Activated CD4-positive, alpha-beta T cell treated with anti-CD3 and anti-CD28 coated beads, Interleukin-2, amount 50 U/mL, for 16 hours (primary cell): ENCODE measurements at regions not wholly inside any gene's neighbourhood (a gene's known extent, or its start where the extent isn't known, plus 50 kb on each side); places are given as distances from the start of the nearest gene placed in this dataset.

Source experiments
- DNase-seq: peaks from one replicate; pipeline ENCODE4 v3.0.0-alpha.2; 2020

DNA sequence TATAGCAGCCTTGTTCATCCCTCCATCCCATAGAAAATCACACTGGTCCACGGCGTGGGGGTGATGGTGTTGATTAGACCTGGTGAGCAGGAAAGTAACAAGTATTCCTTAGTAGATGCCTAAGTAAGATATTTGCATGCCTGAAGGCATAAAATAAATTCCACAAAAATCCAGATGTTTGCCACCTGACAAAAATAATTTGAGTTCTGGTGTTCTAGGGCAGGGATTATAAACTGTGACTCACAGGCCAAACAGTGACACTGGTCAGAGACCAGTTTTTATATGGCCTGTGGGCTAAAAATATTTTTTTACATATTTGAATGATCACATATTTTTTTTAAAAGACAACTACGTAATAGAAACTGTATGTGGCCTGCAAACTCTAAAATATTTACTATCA is 310.7 kb downstream of the RFC3 start:
- DNase-seq, result no peak

DNA sequence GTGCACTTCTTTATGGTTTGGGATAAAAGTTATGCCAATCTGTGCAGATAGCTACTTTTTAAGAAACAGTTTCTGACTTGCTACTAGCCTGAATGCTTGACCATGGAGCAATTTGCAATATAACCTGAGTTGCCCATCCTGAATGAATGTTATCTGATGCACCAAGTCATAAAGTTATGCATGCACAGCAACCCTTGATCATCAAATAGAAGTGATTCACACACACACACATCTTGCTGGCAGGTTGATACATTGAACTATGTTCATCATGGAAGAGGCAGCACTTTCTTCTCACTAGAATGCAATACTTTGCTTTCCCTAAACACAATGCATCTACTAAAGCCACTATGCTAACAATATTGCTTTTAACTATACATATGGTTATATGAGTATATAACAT is 311.5 kb downstream of the RFC3 start:
- no peak for DNase-seq

DNA sequence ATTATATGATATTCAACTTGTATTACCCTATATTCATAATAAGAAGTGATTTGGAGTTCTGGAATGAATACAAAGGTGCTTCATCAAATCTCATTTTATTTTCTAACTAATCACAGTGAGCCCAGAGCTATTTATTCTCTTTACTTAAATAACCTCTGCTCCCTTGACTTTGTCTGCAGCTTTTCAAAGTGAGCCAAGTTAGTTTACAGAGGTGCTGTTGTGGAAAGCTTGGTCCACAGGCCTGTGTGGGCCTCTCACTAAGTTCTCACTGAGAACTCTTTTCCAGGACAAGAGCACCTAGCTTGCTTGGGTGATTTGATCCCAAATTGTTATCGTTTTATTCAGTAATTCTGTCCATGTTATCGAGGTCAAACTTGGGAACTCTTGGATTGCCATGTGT is 319.3 kb downstream of the RFC3 start:
- DNase-seq, result no peak

DNA sequence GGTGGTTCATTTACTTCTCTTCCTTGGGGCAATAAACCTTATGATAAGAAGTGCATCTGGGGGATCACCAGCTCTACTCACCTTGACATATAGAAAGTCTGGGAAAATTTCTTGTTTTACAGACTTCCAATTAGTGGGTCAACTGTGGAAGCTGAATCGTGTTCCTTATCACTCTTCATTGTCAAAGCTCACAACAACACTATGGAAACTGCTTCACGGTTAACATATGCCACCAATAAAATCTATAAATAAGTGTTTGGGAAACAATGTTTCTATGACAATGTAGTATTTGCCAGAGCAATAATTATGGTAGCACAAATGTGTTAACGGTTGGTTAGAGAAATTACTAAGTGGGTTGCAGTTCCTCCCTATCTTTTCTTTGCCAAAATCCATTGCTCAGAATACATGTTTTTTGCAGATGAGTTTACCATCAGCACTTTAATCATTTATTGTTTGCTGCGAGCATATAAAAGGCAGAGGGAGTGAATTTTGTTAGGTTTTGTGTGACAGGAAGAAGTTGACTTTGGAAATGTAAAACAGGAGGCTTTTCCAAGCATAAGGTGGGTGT is 321.8 kb downstream of the RFC3 start:
- no peak for DNase-seq

DNA sequence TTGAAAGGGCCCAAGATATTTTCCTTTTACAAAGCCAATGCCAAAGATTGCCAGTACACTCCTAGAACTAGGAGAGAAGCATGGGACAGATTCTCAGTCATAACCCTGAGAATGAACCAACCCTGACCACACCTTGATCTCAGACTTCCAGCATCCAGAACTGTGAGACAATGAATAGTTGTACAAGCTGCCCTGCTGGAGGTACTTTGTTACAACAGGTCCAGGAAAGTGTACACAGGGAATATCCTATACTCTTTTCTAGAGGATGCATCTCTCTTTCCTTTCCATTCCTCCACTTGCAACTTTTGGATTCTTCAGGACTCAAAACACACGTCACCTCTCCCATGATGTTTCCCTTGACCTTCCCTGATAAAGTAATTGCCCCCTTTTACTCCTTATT is 325.7 kb downstream of the RFC3 start:
- no peak for DNase-seq

DNA sequence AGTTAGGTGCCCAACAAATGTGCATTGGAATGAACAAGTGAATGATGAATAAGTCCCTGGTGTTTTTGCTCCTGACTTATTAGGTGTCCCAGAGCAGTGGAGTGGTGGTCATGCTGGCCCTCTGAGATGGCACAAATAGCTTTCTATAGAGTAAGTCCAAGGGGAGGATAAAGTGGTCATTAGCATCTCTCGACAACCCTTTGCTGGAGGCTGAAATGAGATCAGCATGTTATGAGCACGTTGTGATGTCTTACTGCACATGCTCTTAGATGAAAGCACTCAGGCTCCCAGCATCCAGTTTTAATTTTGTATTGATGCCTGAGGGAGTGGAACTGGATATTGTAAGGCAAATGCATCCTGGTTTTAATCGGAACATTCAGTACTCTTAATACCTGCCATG is 326.2 kb downstream of the RFC3 start:
- no peak for DNase-seq

DNA sequence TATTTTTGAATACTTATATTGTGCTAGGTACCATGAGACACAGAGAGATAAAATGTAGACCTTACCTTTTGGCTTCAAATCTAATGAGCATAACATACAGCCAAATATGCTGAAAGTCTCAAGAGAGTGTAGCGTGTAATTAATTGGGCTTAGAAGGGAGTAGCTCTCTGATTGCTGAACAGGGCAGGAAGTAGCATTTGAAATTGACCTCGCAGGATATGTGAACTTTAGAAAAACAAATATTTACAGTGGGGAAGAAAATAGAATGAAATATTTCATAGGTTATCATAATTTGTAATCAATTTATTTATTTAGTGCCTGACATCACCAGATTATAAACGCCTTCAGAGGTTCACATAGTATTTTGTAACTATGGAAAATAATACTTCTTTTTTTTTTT is 327.1 kb downstream of the RFC3 start:
- no peak for DNase-seq

DNA sequence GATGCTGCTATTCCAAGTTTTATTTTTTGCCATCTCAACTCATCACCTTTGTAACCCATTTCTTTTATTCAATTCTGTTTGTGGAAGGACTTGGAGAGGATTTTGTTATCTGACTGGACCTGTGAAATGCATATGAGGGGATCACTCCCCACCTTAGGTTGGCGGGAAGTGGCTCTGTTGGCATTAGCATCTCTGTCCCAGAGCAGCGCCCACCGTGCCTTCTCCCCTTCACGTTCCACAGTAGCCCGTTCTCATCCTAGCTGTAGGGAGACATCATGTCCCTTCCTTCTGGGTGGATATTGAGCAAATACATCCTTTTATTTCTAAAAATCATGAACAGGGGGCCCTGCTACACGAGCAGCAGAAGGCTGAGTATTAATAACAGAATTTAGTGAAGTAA is 330.4 kb downstream of the RFC3 start:
- DNase-seq, result no peak

DNA sequence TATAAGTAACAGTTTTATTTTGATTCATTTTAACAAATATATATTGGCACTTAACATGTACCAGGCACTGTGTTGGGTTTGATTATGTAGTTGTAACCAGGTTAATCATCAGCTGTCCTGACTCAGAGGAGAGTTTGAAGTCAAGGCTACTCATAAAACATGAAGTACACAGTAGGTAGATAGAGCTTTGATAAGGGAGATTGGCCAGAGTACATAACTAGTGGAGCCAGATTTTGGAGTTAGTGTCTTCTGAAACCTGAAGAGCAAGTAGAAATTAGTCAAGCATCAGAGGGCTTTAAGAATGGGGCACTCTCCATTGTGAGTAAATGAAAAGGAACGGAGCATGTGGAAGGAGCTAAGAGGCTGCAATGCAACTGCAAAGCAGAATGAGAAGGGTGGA is 333.9 kb downstream of the RFC3 start:
- no peak for DNase-seq

DNA sequence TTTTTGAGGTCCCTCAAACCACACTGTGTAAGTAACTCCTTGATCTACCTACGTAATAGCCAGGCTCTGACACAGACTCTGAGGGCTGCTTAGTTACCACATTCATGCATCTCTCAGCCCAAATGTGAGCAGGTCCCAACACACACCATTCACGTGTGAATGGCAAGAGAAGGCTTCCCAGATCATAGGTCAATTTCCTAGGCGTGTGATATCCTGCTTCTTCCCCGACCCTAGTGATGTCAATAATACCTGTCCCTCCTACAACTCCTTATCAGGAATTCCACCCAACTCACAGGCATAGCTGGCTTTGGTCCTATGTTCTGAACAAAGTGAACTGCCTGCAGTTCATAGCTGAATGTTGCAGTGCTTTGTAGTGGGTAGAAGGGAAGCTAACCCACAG is 334.5 kb downstream of the RFC3 start:
- DNase-seq, result no peak

DNA sequence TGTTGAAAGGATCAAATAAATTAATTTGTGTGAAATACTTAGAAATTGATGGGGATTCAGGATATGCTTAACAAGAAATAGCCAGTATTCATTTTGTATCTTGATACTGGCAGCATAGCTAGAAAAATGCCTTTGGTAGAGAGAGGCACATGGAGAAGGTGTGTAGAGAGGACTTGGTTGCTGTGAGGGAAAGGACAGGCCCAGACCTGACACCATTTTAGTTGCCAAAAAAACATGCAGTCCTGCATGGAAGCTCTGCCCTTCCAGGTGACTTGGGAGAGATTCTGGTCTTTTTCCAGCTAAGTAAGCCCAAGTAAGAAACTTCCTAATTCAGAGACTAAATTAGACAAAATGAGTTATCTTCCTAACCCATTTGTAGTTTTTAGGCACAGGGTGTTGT is 335.0 kb downstream of the RFC3 start:
- no peak for DNase-seq

DNA sequence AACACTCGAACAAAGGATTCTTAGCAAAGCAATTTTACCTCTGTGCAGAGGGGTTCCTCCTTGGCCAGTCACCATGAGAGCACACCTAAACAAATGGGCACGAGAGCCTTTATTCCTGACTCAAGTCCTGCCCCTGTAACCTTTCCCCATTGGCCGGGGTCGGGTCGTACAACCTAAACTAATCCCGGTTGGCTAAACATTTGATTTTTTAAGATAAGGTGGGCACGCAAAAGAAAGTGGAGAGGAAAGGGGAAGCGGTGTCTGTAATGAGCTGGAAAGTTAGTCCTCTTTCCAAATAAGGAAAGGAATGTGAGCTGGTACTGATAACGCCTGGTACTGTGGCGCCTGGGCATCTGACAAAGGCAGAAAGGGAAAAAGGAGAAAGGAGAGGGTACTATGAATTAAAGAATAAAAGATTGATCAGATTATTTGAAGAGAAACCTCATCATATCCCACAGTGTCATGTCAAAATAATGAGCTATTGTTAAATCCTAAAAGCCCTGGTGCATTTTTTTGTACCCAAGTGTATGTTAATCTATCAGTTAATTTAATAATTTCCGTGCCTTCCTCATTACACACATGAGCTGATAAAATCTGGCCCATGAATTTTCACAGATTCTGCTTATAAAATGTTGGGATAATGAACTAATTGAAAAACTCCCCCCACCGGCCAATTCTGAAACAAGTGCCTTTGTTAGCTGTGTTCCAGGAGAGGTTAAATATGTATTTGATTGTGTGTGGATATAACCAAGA is 335.7 kb downstream of the RFC3 start:
- DNase-seq, result no peak

DNA sequence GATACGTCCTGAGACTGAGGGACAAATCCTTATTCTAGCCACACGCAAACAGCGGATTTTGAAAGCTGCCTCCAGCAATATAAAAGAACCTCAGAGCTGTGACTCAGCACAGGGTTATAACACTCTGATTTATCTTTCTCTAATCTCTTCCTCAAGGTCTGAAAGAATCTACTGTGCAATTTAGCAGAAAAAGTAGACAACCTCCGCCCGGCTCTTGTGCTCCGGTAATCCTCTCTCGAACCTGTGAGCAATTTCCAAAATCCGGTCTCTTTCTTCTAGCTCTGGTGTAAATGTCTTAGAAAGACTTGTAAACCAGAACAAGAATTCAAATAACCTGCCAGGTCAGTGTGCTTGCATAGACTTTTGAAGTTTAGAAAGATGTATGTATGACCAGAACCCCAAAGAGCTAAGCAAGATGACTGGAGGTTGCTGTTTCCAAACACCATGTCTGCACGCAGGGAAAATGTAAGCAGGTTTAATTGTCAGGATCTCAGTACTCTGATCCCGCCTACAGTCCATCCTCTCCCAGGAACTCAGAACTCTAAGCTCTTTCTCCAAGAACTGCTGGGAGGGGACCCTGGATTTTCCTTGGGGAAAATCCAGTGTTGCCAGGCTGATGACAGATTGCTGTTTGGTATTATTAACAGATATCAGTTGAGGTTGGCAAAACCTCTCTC is 338.1 kb downstream of the RFC3 start:
- DNase-seq, result peak; percentile 62

DNA sequence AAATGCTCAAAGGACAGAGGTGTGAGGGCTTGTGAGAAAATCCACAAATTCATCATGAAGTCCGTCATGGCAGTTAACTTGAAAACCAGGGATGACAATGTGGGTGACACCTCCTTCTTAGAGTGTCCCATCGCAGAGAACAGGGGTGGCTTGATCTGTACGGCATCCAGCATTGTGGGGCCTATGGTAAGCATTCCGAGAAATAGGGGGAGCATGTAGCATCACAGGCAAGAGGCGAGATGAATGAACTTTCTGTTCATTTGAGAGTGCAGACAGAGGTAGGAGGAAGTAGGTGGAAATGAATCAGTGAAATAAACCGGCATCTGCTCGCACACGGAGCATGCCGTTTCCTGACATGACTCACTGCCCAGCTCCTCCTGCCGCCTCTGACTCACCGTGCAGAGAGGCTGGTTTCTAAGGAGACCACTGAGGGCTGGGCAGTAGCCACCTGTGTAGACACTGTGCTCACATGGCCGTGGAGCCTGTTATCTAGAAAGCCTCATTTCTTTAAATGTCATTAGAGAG is 339.0 kb downstream of the RFC3 start:
- peak; percentile 92 for DNase-seq

DNA sequence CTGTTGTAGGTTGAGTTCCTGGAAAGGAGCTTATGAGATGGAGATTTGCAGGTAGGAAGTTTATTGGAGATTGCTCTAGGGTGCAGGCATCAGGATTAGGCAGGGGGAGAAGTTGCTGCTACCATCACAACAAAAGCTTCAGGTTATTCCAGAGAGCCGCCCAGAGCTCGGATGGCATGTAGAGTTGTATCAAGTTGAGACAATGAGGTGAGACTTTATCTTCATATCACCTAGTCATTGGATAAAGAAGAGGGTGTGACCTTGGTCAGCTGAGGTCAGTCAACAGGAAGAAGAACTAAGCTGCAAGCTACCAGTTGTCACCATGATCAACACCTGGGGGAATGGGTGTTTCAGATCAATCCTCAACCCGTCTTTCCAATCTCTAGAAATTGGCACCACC is 342.0 kb downstream of the RFC3 start:
- no peak for DNase-seq

DNA sequence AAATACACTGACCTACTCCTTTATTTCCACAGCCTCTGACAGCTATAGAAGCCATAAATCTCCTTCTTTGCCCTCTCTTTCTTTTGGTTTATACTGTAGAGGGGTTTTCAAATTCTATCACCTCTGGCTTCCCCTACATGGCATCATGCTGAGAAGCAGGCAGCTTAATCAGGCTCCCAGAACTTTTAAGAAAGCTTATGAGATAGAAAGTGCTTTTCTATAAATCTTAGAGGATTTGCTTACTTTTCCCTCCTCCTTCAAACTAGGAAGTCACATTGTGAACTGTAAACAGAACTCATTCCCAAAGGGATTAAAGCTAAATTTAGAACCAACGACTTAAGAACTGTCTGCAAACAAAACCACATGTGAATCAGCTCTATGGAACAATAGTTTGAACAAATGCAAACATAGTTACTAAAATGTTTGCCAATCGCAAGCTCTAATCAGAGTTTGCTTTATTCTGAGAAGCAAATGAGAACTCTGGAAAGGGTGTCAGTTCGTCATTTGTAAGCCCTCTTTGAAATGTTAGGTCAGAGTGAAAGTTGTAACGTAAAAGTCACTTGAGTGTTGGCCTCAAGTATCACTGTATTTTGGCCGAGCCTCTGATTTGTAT is 344.1 kb downstream of the RFC3 start:
- DNase-seq, result no peak

DNA sequence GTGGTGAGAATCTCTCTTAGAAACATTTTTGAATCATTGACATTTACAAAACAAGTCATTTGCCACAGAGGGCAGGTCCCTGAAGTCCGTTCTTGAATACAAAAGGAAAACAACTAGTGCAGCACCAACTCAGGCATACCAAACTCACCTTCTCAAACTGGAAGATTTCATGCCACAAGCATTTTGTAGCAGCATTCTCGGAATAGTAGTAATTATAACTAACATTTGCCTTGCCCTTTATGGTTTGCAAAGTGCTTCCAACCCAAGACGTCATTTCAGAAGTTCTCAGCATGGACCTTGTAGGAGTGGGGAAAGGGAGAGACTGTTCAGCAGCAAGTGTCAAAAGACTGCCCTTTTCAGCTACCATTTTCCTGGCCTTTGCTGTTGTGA is 344.6 kb downstream of the RFC3 start:
- DNase-seq, result no peak

DNA sequence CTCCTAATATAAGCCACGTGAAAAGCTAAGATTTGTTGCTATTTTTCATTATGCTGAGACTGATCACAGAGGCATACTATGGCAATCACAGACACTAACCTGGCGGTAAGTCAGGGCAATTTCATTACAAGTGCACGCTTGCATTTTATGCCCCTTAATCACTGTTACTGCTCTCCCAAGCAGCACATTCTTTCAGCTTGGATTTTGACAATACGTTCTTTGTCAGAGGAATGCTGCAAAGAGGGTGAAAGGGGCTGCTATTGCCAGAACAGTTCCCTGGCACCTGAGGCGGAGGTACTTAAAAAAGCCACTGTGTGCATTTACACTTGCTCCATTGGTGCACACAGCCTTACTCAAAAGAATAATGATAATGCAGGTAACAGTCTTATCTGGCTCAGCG is 346.6 kb downstream of the RFC3 start:
- DNase-seq, result no peak

DNA sequence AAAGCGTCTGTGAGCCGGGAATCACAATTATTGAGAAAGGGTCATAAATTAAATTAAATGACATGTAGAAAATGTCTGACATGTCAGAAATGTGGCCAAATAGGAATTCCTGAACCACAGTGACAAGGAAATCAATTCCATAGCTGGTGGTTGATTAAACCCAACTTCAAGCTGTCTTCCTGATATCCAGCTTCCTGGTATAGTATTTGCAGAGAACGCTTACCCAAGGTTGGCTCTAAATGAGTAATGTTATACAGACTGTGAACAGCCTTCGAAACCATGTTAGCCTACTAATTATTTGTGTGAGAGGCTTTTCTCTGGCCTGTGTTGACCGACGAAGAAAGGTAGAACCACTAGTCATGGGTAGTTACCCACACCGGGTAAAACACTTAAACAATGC is 347.2 kb downstream of the RFC3 start:
- DNase-seq, result no peak

DNA sequence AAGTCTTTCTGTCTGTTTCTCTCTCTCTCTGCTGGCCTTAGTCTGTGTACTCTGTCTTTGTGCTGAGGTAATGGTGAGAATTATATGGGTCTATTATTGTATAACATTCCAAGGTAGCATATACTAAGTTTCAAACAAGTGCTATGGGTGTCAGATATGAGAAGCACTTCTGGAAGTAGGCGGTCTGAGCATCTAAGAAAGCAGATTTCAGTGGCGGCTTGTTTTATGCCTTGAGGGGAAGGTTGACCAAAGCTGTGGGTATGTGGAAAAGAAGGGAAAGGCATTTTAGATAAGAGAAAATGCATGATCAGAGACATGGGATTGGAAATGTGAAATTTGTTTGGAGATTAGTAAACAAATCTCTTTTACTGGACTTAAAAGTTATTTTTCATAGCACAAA is 348.5 kb downstream of the RFC3 start:
- DNase-seq, result no peak

DNA sequence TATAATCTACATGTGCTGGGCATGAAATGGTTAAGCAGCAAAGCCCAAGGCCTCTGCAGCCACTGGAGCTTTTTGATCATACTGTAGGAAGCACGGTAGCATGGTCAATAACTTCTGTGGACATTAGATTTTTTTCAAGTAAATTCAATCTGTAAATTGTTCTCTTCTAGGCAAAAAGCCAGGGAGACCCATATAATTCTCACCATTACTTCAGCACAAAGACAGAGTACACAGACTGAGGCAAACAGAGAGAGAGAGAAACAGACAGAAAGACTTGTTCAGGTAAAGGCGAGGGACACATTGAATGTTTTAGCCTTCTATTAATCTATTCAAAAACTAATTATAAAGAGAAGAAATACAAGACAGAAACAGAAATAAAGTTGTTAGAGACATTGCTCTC is 349.4 kb downstream of the RFC3 start:
- DNase-seq, result no peak

DNA sequence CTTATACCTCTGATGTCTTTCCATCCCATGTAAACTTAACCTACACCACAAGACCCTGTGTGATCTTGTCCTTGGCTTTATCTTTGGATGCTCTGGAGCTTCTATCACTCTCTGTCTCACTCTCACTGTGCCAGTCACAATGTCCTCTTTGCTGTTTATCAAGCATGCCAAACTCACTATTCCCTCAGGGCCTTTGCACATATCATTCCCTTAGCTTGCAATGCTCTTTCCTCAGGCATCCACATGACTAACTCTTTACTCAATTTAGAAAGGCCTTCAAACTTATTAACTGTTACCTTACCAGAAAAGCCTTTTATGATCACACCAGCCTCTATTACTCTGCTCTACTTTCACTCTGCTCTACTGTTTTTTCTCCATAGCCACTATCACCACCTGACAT is 354.1 kb downstream of the RFC3 start:
- no peak for DNase-seq

DNA sequence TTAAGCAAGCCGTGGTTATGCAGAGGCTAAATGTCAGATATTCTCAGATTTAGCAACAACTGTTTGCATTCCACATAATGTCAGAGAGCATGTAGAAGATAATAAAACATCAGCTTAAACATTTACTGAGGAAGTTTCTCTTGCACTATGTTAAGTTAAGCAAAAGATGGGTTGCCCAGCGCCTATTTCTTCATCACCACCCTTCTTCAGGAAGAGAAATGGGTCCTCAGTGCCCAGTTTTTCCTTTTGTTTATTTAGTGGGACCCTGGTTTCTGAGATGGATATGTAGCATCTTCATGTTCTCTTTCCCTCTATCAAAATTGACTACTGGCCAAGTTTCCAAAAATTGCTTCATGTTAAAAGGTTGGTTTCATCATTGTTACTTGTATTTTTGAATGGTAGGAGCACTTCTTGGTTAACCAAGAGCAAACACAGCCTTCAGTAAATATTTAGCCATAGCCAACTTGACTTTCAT is 356.8 kb downstream of the RFC3 start:
- no peak for DNase-seq

DNA sequence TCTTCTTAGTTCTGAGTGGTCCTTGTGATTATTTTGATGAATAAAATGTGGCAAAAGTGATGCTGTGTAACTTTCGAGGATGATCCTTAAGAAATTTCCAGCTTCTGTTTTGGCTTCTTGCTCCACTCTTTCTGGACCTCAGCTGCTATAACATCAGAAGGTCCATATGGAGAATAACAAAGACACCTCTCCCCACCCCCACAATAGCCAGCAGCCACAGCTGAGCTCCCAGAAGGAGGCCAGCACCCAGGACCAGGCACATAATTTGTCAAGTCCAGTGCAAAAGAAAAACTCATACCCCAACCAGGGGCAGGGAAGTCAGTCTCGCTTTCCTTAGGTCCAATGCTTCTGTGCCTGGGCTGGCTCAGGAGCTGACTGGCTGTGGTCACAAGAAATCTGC is 357.6 kb downstream of the RFC3 start:
- DNase-seq, result no peak
